ENCODE measurements at regions not wholly inside any gene's neighbourhood (a gene's known extent, or its start where the extent isn't known, plus 50 kb on each side); places are given as distances from the start of the nearest gene placed in this dataset.

GRCh38 chr14:103213331-103213730, 90.1 kb downstream of the TNFAIP2 start:
- no peak for TF ChIP-seq CTCF (IDR thresholded peaks at IDR 0.05)
- no peak for TF ChIP-seq EZH2 (IDR thresholded peaks at IDR 0.05)
